SK-N-SH treated with all-trans-retinoic acid at 6 μM for 48 hours (cell line): ENCODE measurements at regions not wholly inside any gene's neighbourhood (a gene's known extent, or its start where the extent isn't known, plus 50 kb on each side); places are given as distances from the start of the nearest gene placed in this dataset.

Experiments used
- ATAC-seq: fragments of 200-7000 bp; cut with Tn5 transposase; 3 replicates; pipeline ENCODE4 v1.9.1; 2020; ENCODE audit warnings: mild to moderate bottlenecking, moderate library complexity
- CREB5 ChIP-seq: fragments of 250-450 bp; sonication (Bioruptor Pico); IDR thresholded peaks from 2 replicates; pipeline ENCODE4 v1.5.1; 2020; ENCODE audit warnings: low read depth, mild to moderate bottlenecking, moderate library complexity
- CSDC2 ChIP-seq: fragments of 250-450 bp; sonication (Bioruptor Pico); IDR thresholded peaks from 2 replicates; pipeline ENCODE4 v1.5.0; 2020; ENCODE audit warnings: mild to moderate bottlenecking, moderate library complexity
- CSRNP3 ChIP-seq: fragments of 250-450 bp; sonication (Bioruptor Pico); IDR thresholded peaks from 2 replicates; pipeline ENCODE4 v1.5.1; 2021; ENCODE audit warnings: mild to moderate bottlenecking, moderate library complexity
- ESRRG ChIP-seq: fragments of 250-450 bp; sonication (Bioruptor Pico); IDR thresholded peaks from 2 replicates; pipeline ENCODE4 v1.6.1; 2021; ENCODE audit warnings: mild to moderate bottlenecking
- GLIS3 ChIP-seq: fragments of 250-450 bp; sonication (Bioruptor Pico); IDR thresholded peaks from 2 replicates; pipeline ENCODE4 v1.5.0; 2020; ENCODE audit warnings: mild to moderate bottlenecking, moderate library complexity
- ISL1 ChIP-seq: fragments of 250-450 bp; sonication (Bioruptor Pico); IDR thresholded peaks from 2 replicates; pipeline ENCODE4 v2.1.2; 2022; ENCODE audit warnings: mild to moderate bottlenecking, moderate library complexity
- POU6F1 ChIP-seq: fragments of 250-450 bp; sonication (Bioruptor Pico); IDR thresholded peaks from 2 replicates; pipeline ENCODE4 v1.8.0; 2021; ENCODE audit warnings: low read depth, mild to moderate bottlenecking, moderate library complexity, borderline replicate concordance
- PPARA ChIP-seq: fragments of 250-450 bp; sonication (Bioruptor Pico); IDR thresholded peaks from 2 replicates; pipeline ENCODE4 v1.5.0; 2020; ENCODE audit warnings: mild to moderate bottlenecking, borderline replicate concordance
- RARB ChIP-seq: fragments of 250-450 bp; sonication (Bioruptor Pico); IDR thresholded peaks from 2 replicates; pipeline ENCODE4 v1.8.0; 2021; ENCODE audit warnings: mild to moderate bottlenecking, moderate library complexity
- SNAI2 ChIP-seq: fragments of 250-450 bp; sonication (Bioruptor Pico); IDR thresholded peaks from 2 replicates; pipeline ENCODE4 v1.5.0; 2020; ENCODE audit warnings: mild to moderate bottlenecking, moderate library complexity
- TCF4 ChIP-seq: fragments of 250-450 bp; sonication (Bioruptor Pico); IDR thresholded peaks from 2 replicates; pipeline ENCODE4 v1.8.0; 2021; ENCODE audit warnings: mild to moderate bottlenecking, moderate library complexity, borderline replicate concordance
- TOX ChIP-seq: fragments of 250-450 bp; sonication (Bioruptor Pico); IDR thresholded peaks from 2 replicates; pipeline ENCODE4 v1.8.0; 2021; ENCODE audit warnings: mild to moderate bottlenecking, moderate library complexity, borderline replicate concordance
- TSHZ2 ChIP-seq: fragments of 250-450 bp; sonication (Bioruptor Pico); IDR thresholded peaks from 2 replicates; pipeline ENCODE4 v1.5.0; 2020; ENCODE audit warnings: mild to moderate bottlenecking, moderate library complexity
- ZC3H10 ChIP-seq: fragments of 250-450 bp; sonication (Bioruptor Pico); IDR thresholded peaks from 2 replicates; pipeline ENCODE4 v1.5.1; 2021; ENCODE audit warnings: mild to moderate bottlenecking, moderate library complexity
- ZFP3 ChIP-seq: fragments of 250-450 bp; sonication (Bioruptor Pico); IDR thresholded peaks from 2 replicates; pipeline ENCODE4 v1.5.0; 2020; ENCODE audit warnings: mild to moderate bottlenecking, moderate library complexity
- ZNF565 ChIP-seq: fragments of 450-650 bp; formaldehyde crosslinking; conservative IDR thresholded peaks from 2 replicates; pipeline ENCODE4 v1.5.0; 2020; ENCODE audit warnings: low read depth, mild to moderate bottlenecking, moderate library complexity
- ZNF70 ChIP-seq: fragments of 450-650 bp; formaldehyde crosslinking; IDR thresholded peaks from 2 replicates; pipeline ENCODE4 v1.5.0; 2020; ENCODE audit warnings: mild to moderate bottlenecking, moderate library complexity
- ZNF8 ChIP-seq: fragments of 450-650 bp; formaldehyde crosslinking; IDR thresholded peaks from 2 replicates; pipeline ENCODE4 v1.5.0; 2020; ENCODE audit warnings: mild to moderate bottlenecking, moderate library complexity

- ATAC-seq: no peak
- TF ChIP-seq ZNF565 (no peak), ZC3H10 (CRISPR knock-in tag) (no peak), TCF4 (no peak), TOX (CRISPR knock-in tag) (no peak), POU6F1 (CRISPR knock-in tag) (no peak), ZNF70 (no peak), SNAI2 (CRISPR knock-in tag) (no peak), CREB5 (CRISPR knock-in tag) (no peak), ESRRG (CRISPR knock-in tag) (no peak), GLIS3 (CRISPR knock-in tag) (no peak), TSHZ2 (CRISPR knock-in tag) (no peak), ZFP3 (CRISPR knock-in tag) (no peak), ZNF8 (CRISPR knock-in tag) (no peak)
Observed at GRCh38 chr14:88092529-88092928, 87.6 kb downstream of the GPR65 start.

GRCh38 chr14:88095791-88096190 lies 90.9 kb downstream of the GPR65 start:
- ATAC-seq: no peak
- no peak for TF ChIP-seq ESRRG (CRISPR knock-in tag)
- no peak for TF ChIP-seq RARB (CRISPR knock-in tag)
- TF ChIP-seq ISL1: peak; percentile 25; the same call in 1 of the 2 replicates
- no peak for TF ChIP-seq TSHZ2 (CRISPR knock-in tag)
- TF ChIP-seq CSDC2 (CRISPR knock-in tag): no peak

GRCh38 chr14:88098163-88098562 lies 93.2 kb downstream of the GPR65 start:
- ATAC-seq: no peak
- TF ChIP-seq ZFP3 (CRISPR knock-in tag): no peak
- TF ChIP-seq ZNF70: no peak
- TF ChIP-seq TOX (CRISPR knock-in tag): no peak
- no peak for TF ChIP-seq CREB5 (CRISPR knock-in tag)
- no peak for TF ChIP-seq ESRRG (CRISPR knock-in tag)
- no peak for TF ChIP-seq TCF4
- TF ChIP-seq CSDC2 (CRISPR knock-in tag): no peak
- no peak for TF ChIP-seq RARB (CRISPR knock-in tag)

GRCh38 chr14:88104710-88105109 lies 99.8 kb downstream of the GPR65 start:
- ATAC-seq: no peak
- TF ChIP-seq CSRNP3 (CRISPR knock-in tag) (no peak), ZNF565 (no peak), ZNF8 (CRISPR knock-in tag) (no peak), ISL1 (no peak), PPARA (no peak), SNAI2 (CRISPR knock-in tag) (no peak), TOX (CRISPR knock-in tag) (no peak), ZC3H10 (CRISPR knock-in tag) (no peak)
